Islet of Langerhans (tissue), 1 donor: ENCODE measurements at regions not wholly inside any gene's neighbourhood (a gene's known extent, or its start where the extent isn't known, plus 50 kb on each side); places are given as distances from the start of the nearest gene placed in this dataset.
"Not testable (repeated sequence)": the region's sequence is repeated elsewhere in the genome, so short reads cannot be mapped to it uniquely, and the experiment has no call there.

Experiments
- FAIRE-seq: peaks from one replicate; lab custom pipeline; 2011; peaks lifted over from hg19 to GRCh38; lab: Jason Lieb, UNC

DNA sequence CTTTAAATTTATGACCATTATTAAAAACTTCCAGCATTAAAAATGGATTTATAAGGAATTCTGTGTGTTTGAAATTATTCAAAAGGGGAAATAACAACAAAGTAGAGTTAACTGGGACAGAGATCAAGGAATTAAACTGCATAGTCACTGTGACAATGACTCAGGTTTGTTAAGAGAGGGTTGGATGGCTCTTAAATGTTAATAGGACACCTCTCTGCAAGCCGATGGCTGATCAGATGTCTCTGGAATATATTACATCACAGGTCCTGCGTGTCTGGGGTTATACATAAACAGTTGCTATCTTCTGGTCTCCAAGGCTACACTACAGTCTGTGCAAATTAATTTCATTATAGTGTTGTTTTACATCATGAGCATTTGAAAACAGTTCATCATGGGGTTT, 574.3 kb downstream of the COL12A1 start:
- no peak for FAIRE-seq

DNA sequence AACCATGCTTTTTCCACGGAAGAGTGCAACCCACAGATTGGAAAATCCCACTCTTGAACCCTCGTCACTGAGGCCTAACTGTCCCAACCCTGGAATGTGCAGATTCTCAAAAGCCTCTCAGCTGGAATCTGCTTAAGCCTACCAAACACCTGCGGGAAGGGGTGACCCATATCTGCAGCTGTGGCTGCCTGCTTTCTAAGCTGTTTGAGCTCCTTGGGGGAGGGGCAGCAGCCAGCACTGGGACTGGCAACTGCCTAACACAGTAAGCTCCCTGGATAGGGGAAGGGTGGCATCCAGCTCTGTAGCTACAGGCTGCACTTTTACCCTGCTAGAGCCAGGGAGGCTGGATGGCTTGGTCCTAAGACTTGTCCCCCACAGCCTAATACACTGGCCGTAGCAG, 579.6 kb downstream of the COL12A1 start:
- no peak for FAIRE-seq

DNA sequence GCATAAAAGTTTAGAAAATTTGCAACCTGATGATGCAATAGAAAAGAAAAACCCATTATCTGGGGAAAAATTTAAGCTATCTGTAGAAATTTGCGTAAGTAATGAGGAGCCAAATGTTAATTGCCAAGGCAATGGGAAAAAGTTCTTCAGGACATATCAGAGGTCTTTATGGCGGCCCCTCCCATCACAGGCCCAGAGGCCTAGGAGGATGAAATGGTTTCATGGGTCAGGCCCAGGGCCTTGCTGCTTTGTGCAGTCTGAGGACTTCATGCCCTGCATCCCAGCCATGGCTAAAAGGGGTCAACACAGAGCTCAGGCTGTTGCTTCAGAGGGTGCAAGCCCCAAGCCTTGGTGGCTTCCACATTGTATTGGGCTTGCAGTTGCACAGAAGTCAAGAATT, 582.8 kb downstream of the COL12A1 start:
- FAIRE-seq = no peak

DNA sequence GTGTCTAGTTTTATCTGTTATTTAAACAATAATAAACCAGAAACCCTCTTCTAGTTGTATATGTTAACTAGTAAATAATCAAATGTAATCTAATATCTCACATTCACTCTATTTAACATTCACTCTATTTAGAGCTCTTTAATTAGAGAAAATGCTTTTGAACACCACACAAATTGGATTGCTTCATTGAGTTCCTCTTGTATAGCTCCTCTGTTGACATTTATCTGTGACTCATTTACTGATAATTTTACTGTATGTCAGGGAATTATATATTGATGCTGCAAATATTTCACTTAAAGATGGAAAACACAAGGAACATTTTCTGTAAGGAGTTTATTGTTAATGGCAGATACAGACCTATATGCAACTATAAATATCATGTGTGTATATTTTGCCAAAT, 594.6 kb downstream of the COL12A1 start:
- no peak for FAIRE-seq

DNA sequence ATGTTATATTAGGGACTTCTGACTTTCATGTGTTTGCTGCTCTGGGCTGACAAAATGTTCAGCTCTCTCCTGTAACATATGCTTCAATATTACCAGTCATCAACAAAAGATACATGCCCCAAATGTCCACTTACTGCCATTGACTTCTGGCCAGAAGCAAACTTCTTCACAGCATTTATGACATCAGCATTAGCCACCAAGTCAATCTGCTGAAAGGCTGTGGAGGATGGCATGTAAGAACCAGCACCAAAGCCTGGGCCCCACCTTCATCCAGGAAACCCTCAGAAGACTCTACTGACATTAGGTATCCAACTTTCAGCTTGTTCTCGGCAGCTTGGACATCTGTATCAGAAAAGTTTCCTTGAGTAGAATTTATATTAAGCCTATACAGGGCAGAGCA, 595.5 kb downstream of the COL12A1 start:
- no peak for FAIRE-seq

DNA sequence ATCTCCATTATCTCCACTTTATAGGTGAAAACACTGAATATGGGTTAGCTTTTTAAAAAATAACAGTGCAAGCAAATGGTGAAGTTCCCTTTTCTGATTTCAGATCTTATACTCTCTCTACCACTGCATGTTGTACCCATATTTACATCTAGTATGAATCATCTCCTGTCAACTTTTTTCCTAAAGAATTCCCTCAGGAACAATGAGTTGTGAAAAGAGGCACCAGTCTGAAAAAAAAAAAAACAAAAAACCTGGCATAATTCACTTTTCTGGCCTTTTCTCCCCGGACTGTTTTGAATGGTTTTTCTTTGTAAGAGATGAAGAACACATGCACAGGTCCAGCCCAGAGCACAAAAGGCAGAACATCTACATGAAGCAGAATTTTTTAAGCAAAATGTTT, 596.0 kb downstream of the COL12A1 start:
- no peak for FAIRE-seq

DNA sequence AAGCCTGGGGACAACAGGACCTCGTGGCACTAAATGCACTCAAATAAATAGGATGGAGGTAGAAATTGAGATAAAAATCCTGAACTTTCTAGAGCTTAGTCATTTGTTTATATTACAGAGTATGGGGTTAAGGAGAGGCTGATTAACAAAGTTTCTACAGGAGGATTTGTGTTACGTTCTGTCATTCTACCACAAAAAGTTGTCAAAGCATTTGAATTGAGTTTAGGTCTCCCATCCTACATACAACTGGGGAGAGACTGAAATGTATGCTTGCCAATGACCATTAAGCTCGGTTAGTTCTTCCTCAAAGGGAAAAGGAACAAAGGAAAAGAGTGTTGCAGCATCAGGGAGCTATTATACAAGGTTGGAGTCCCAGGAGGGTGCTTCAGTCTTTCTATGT, 597.9 kb downstream of the COL12A1 start:
- no peak for FAIRE-seq

DNA sequence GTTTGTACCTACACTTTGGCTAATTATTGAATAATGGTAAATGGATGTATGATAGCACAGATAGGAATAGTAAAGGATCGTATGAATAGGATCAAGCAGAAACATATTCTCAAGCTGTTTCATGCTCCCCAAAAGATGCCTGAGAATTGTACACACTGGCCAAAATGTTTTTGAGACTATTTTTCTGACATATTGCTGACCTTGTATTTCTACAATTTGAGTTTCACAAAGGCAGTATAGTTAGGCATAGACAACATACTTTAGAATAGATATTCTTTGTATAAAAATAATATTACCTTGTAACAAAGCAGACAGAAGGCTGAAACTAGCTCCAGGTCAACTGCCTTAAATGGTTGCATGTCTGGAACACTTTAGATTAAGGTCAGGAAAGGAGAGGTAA, 598.4 kb downstream of the COL12A1 start:
- FAIRE-seq = no peak

DNA sequence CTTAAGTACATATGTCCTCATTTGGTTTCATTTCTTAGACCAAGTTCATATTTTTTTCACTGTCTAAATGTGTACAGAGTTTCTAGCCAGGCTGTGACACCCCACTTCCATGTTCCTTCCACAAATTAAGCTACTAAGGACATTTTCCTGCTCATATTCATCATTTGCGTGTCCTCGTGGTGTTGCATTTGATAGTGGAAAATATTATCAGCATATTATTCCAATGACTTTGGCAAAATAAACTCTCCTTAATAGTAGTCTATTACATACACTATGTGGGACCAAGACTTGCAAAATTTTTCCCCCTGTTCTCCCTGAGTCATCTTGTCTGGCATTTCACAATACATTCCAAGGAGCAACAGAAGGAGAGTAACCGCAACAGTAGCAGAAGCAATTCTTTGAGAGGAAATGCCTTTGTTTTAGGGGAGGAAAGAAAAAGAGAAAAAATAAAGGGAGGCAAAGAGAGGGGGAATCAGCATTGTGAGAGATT, 599.2 kb downstream of the COL12A1 start:
- FAIRE-seq = no peak

DNA sequence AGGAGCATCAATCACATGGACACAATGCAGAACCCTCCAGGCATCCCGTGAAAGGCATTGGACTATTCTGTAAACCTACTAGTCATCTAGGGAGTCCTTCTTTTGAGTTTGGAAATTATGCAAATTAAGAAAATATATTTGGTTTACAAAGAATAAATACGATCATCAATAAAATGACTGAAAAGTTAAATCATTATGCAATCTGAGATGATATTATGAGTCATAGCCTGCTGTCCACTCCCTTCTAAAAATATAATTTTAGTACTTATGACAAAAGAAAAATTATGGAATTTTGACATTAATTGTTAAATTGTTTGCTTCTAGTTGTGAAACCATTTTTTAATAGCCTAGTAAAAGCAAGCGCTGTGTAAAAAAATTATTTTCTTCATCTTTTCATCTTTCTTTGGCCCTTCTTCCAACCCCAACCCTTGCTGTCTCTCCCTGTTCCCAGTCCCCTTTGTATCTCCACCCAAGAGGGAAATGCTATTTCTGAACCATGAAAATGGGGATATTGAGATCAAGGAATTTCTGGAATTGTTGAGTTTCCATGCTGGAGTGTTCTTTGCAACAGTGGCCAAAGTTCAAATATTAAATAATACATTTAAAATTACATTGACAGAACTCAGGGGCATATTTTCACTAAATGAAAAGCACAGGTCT, 599.8 kb downstream of the COL12A1 start:
- FAIRE-seq = no peak

DNA sequence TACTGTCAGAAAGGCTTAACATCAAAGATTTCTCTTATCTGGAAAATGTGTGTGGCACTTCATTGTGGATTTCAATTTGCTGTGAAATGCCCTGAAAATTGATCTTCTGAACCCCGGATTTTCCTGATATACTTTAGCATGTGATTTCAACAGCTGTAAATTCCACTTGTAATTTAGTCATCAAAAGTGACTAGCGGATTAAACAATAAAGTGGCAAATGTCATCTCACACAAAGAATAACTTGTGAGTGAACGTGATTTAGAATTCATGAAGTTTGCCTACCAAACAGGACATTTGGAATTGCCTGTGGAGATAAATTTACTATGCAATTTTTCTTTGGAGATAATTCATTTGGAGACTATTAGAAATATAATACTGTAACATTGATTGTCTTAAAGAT, 601.6 kb downstream of the COL12A1 start:
- FAIRE-seq = no peak

DNA sequence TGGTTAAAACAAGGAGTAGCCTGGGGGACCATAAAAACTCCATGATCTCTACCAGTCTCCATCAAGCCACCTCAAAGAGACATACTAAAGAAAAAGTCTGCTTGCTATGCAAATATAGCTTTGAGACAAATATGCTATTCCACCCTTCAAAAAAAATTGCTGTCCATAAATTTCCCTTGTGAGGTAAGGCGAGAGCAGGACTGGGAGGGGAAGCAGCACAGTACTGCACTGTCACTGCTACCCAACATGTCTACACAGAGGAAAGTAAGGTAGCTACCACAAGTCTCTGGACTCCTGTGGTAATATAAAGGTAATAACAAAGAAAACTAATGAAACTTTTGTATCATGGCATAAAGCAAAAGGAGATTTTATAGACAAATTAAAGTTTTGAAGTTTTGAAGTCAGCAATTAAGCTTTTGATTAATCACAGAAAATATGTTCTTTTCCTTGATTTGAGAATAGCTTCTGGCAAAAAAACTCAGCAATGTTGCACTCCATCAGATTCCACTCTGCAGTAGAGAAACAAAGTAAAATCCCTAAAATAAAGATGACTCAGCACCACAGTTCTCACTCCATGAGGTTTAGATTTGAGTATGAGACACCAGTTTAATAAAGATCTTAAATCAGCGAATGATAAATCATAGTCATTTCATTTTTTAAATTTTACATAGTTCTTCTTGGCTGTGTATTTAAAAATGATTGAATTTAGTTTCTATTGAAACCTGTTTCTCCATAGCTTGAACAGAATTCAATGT, 602.4 kb downstream of the COL12A1 start:
- no peak for FAIRE-seq

DNA sequence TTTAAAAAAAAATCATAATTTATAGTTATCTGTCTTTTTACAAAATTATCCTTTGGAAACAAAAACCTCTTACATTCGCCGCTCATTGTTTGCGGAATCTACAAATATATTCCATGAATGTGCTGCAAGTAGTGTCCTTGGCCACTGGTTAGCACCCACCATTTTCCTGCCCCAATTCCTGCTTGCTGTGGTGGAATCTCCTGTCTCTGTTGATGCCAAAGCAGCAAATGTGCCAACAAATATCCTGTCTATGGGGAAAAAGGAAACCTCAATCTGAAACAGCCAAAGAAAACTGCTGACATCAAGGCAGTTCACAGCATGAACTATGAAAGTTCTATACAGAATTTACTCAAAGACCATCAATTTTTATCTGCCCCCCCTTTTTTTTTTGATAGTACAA, 603.6 kb downstream of the COL12A1 start:
- no peak for FAIRE-seq

DNA sequence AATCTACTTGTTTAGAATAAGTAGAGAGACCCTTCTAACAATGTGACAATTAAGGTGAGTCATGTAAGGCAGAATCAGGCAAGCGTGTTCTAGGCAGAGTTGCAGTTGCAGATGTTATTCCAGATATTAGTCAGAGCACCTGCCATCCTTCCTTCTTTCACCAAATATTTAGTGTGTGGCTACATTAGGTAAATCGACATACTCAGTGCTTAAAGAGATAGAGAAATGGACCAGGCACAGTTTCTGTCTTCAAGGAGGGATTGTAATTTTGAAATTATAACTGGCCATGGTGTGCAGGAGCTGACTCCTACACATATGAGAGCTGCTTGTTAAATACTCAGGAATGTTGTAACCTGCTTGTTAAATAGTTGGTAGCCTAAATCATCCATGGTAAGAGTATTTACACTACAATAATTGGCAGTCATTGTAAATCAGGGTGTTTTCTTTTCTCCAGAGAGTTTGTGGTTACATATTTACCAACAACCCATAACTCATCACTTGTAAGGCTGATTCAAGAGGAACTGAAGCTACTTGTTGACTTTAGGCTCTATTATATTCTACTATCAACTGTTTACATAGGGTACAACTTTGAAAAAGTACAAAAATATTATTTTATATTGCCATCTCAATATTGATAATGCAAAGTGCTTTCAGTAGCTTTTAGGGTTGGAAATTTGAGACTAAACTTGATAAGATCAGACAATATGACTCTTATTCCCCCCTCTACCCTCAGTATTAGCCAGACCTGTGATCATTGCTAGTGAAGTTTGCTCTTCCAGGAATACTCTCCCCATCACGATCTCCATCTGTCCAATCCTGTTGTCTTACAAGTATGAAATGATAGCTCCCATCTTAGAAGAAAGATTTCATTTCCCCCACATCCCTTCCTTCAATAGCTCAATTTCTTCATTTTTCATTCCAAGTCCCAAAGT, 607.1 kb downstream of the COL12A1 start:
- FAIRE-seq = no peak

DNA sequence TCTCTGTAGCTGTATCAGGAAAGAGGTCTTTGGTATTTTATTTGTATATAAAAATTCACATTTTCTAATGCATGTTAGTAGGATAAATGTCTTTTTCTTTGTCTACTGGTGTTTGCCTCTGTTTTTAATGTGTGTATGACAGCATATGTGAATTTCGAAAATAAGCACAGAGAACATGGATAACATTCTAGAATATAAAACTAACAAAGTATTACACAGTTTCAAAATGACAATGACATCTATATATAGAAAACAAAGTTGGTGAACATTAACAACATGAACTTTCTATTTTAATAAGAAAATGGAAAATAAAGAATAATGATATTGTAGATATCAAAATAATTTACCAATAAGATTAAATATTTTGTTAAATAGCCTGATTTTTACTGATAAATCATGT, 608.0 kb downstream of the COL12A1 start:
- FAIRE-seq = no peak

DNA sequence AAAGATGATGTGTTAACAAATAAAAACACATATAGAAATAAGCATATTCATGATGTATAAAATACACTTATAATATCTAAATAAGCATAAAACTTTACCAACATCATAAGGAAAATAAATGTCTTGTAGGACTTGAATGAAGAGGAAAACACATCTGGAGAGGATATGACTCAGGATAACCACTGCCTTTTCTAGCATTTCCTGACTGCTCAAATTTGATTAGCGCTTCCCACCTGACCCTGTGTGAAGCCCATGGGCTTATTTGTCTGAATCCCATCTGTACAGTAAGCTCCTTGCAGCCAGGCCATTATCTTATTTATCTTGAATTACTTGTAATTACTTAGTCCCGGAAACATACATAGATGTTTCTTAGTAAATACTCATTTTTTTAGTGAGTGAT, 608.6 kb downstream of the COL12A1 start:
- no peak for FAIRE-seq

DNA sequence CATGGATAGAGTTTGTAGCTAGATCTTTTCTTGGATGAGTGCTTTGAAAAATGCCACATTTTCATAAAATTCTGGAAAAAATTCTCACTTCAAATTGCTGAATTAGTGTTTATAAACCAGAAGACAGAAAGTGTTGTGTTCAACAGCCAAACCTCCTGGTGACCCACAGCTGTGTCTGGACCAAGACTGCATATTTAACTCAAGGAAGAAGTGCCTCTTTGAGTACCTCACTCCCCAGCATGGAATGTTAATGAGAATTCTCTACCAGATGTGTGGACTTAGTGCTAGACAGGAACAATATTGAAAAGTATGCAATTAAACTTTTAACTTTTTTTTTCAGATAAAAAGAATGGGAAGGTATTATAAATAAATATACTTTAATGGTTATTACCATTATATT, 609.3 kb downstream of the COL12A1 start:
- no peak for FAIRE-seq

DNA sequence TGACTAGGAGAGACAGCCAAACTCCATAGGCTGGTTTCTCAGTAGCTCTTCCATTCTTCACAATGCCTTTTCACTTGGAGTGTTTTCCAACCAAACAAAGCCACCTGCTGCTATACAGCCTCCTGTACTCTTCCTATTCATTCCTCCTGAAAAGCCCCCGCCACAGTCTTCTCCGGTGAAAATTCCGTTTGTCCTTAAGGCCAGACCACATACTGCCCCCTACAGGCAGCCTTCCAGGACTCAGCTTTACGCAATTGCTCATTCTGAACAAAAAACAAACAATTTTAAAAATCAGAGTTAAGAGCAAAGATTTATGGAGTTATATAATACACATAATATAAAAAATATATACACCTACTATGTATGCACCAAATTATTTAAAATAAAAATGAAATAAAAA, 611.5 kb downstream of the COL12A1 start:
- FAIRE-seq = not testable (repeated sequence)

DNA sequence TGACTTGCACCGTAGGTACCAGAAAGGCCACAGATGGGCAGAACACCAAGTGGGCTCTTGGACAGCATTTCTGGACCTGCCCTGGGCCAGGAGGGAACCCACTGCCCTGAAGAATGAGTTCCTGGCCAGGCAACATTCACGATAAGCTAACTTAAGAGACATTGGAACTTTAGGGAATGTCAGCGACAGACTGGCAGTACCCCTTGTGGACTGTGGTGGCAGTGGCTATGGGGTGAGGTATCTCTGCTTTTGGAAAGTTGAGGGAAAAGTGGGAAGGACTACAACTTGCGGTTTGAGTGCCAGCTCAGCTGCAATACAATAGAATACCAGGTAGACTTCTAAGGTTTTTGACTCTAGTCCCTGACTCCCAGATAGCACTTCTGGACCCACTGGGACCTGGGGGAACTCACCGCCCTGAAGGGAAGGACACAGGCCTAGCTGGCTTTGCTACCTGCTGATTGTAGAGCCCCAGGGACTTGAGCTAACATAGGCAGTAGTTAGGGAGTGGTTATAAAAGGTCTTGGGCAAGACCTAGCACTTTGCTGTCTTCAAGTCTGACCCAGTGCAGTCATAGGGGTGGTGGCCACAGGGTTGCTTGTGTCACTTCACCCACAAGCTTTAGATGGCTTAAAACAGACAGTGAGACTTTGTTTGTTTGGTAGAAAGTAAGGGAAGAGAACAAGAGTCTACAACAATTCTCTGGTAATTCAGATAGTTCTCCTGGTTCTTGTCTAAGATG, 617.6 kb downstream of the COL12A1 start:
- FAIRE-seq = no peak

DNA sequence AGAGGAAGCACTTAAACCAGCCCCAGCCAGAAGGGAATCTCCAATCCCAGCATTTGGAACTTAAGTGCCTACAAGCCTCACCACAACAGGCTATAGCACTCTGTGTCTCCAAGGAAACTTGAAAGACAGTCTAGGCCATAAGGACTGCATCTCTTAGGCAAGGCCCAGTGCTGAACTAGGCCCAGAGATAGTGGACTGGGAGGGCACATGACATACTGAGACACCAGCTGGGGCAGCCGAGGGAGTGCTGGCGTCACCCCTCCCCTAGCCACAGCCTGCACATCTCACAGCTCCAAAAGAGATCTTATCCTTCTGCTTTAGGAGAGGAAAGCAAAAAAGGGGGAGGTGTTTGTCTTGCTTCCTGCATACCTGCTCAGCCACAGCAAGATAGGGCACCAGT, 618.5 kb downstream of the COL12A1 start:
- FAIRE-seq = no peak

DNA sequence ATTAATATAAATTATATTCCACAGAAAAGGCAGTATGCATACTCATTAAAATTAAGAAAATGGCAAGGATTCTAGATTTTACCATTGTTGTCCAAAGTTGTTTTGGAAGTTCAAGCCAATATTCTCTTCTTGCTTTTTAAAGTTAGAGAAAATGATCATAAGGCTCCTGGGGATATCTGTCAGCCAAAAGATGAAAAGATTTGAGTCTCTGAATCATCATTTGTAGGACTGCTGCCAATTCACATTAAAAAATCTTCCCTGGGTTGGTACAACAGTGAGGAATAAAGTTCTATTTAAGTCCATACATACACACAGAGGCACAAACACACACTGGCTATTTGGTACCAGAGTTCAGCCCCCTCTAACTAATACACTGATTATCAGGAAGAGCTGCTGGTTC, 620.1 kb downstream of the COL12A1 start:
- FAIRE-seq = no peak

DNA sequence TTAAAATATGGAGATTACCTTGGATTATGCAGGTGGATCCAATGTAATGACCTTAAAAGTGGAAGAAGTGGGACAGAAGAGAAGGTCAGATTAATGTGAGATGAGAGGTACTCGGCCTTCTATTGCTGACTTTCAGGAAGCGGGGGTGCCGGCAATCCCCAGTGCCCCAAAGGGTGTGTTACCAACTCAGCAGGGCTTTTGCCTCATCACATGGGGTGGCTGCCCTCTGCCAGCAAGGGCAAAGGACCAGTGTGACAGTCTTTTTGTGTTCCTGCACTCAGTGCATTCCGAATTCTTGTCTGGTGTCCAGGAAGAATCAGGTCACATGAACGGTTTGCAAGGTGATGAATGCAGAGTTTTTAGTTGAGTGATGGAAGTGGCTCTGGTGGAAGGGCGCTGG, 624.2 kb downstream of the COL12A1 start:
- FAIRE-seq = no peak
